ENCODE measurements at regions not wholly inside any gene's neighbourhood (a gene's known extent, or its start where the extent isn't known, plus 50 kb on each side); places are given as distances from the start of the nearest gene placed in this dataset.

GRCh38 chr10:28986856-28987255, 302.0 kb upstream of the LYZL1 start:
- Histone ChIP-seq H3K27ac (replicated peaks in 1 of 4) (no peak overlapping the region), H3K9me3 (no peaks in the 10 kb centered on the region), H3K4me3 (no peak overlapping the region), H3K36me3 (no peaks in the 10 kb centered on the region), H3K27me3 (peaks cover 0 to 4% (median 0%) of the 10 kb centered on the region in 4 donors), H3K4me1 (peaks cover 5 to 24% (median 14%) of the 10 kb centered on the region in 4 donors)
- intact Hi-C loops (cut with DNase I): no loop called here
- no peak for DNase-seq (ENCODE audit: extremely low spot score)
- TF ChIP-seq POLR2AphosphoS5 (IDR thresholded peaks at IDR 0.05) (no peak), EP300 (IDR thresholded peaks at IDR 0.05) (no peak), CTCF (IDR thresholded peaks at IDR 0.05) (no peak), POLR2A (IDR thresholded peaks at IDR 0.05; ENCODE audit: low read depth) (no peak)
- 100% methylated on average over 3 of the region's 3 CpGs for WGBS

- no peak overlapping the region for H3K27ac ChIP-seq (replicated peaks in 1 of 4)
- WGBS: 92% methylated on average over 14 of the region's 14 CpGs
- no peak overlapping the region for H3K4me3 ChIP-seq
- H3K9me3 ChIP-seq: no peaks in the 10 kb centered on the region
- H3K36me3 ChIP-seq: no peaks in the 10 kb centered on the region
- intact Hi-C loops (cut with DNase I): no loop called here
- H3K4me1 ChIP-seq: peaks cover 5 to 24% (median 14%) of the 10 kb centered on the region in 4 donors
- H3K27me3 ChIP-seq: peaks cover 0 to 4% (median 0%) of the 10 kb centered on the region in 4 donors
- no peak for DNase-seq (ENCODE audit: extremely low spot score)
- TF ChIP-seq POLR2AphosphoS5 (IDR thresholded peaks at IDR 0.05) (no peak), POLR2A (IDR thresholded peaks at IDR 0.05; ENCODE audit: low read depth) (no peak), EP300 (IDR thresholded peaks at IDR 0.05) (no peak), CTCF (IDR thresholded peaks at IDR 0.05) (no peak)
These were observed 301.1 kb upstream of the LYZL1 start for GRCh38 chr10:28987555-28988320.

GRCh38 chr10:28988980-28989379, 299.9 kb upstream of the LYZL1 start:
- no peak for TF ChIP-seq EP300 (IDR thresholded peaks at IDR 0.05)
- TF ChIP-seq POLR2A (IDR thresholded peaks at IDR 0.05; ENCODE audit: low read depth): no peak
- TF ChIP-seq POLR2AphosphoS5 (IDR thresholded peaks at IDR 0.05): no peak
- TF ChIP-seq CTCF (IDR thresholded peaks at IDR 0.05): no peak
- H3K9me3 ChIP-seq: no peaks in the 10 kb centered on the region
- no peak overlapping the region for H3K4me3 ChIP-seq
- WGBS: 91% methylated on average over 6 of the region's 6 CpGs
- no peaks in the 10 kb centered on the region for H3K36me3 ChIP-seq
- no peaks in the 10 kb centered on the region for H3K27me3 ChIP-seq
- peaks cover 5 to 23% (median 13%) of the 10 kb centered on the region in 4 donors for H3K4me1 ChIP-seq
- no peak for DNase-seq (ENCODE audit: extremely low spot score)
- no peak overlapping the region for H3K27ac ChIP-seq (replicated peaks in 1 of 4)
- intact Hi-C loops (cut with DNase I): no loop called here

- WGBS: 72% methylated on average over 7 of the region's 7 CpGs
- Histone ChIP-seq H3K27me3 (no peaks in the 10 kb centered on the region), H3K4me3 (no peak overlapping the region), H3K9me3 (no peaks in the 10 kb centered on the region), H3K27ac (replicated peaks in 1 of 4) (no peak overlapping the region), H3K36me3 (no peaks in the 10 kb centered on the region), H3K4me1 (peaks cover 0 to 6% (median 0%) of the 10 kb centered on the region in 4 donors)
- intact Hi-C loops (cut with DNase I): loop anchor here (5.0 kb wide), 1 partner anchor 314 kb away; the partner anchor contains the start of gene BAMBI
- DNase-seq (ENCODE audit: extremely low spot score): peak; percentile 84
- TF ChIP-seq POLR2A (IDR thresholded peaks at IDR 0.05; ENCODE audit: low read depth) (no peak), CTCF (IDR thresholded peaks at IDR 0.05) (peak; percentile 71 to 77 (median 73)), EP300 (IDR thresholded peaks at IDR 0.05) (no peak)
These were observed 297.3 kb upstream of the LYZL1 start for GRCh38 chr10:28991333-28992270.
